Uterus (tissue), 2 donors: ENCODE measurements at regions not wholly inside any gene's neighbourhood (a gene's known extent, or its start where the extent isn't known, plus 50 kb on each side); places are given as distances from the start of the nearest gene placed in this dataset.

Source experiments
- CTCF ChIP-seq, 4 experiments: fragments of 200-600 bp in 2 of 4; fragments of 450-650 bp in 2 of 4; sonication (generic) in 2 of 4; IDR thresholded peaks; one replicate each; pipeline ENCODE4 v1.5.1; 2016 to 2019; ENCODE audit warnings: antibody characterized with exemption in 4 of 4, mild to moderate bottlenecking in 2 of 4, moderate library complexity in 1 of 4
- POLR2A ChIP-seq, 2 donors: fragments of 450-650 bp; IDR thresholded peaks; one replicate each; pipeline ENCODE4 v1.6.1; 2016; ENCODE audit warnings: antibody characterized with exemption in 2 of 2, mild to moderate bottlenecking in 1 of 2, moderate library complexity in 1 of 2

- TF ChIP-seq CTCF (IDR thresholded peaks at IDR 0.05) (no peak), POLR2A (IDR thresholded peaks at IDR 0.05) (no peak)
Observed at GRCh38 chr15:98146031-98146820, 185.7 kb downstream of the ARRDC4 start.
